Neural progenitor cell (in vitro differentiated cells): ENCODE measurements at regions not wholly inside any gene's neighbourhood (a gene's known extent, or its start where the extent isn't known, plus 50 kb on each side); places are given as distances from the start of the nearest gene placed in this dataset.

ENCODE experiments used
- EZH2 ChIP-seq: fragments of 200-600 bp; sonication (generic); IDR thresholded peaks from 2 replicates; pipeline ENCODE4 v1.6.1; 2017; ENCODE audit warnings: antibody characterized with exemption, mild to moderate bottlenecking, moderate library complexity
- EZH2phosphoT487 ChIP-seq: fragments of 200-600 bp; sonication (generic); IDR thresholded peaks from 2 replicates; pipeline ENCODE4 v1.6.1; 2017; ENCODE audit warnings: antibody characterized with exemption
- TF ChIP-seq, protein P1 (sequence below): fragments of 200-600 bp; sonication (generic); IDR thresholded peaks from 2 replicates; pipeline ENCODE4 v1.5.1; 2017; ENCODE audit warnings: antibody characterized with exemption, mild to moderate bottlenecking

DNA sequence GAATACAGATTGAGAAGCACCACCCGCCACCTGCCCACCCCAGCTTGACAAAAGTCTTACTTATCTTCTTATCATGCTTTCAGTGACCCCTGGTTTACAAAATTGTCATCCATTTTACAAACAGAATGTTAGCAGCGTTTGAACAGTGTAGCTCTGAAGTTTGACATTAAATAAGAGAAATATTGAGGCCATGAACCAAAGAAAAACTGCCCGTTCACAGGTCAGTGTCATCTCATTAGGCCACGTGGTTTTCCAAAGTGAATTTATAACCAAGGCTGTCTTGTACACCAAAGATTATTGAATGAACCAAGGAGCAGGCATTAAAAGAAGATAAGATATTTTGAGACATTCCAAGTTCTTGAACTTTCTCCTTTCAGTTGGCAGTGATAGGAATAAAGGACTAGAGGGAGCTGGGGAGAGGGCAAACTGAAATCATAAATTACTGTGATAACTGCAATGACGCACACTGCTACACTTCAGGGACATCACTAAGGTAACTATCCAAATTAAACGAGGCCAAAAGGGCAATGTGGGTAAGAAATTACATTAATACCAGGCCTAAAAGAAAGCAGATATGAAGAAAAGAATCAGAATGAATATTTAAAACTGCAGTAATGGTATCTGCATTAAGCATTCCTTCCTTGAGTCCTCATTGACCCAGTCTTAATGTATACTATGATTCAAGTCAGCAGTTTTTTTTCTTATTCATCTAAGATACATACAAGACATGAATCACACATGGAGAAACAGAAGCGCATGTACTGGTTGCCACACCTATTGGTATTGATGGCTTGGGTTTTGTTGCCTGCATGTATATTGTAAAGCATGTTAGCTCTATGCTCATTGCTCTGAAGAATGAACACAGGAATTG is 159.8 kb upstream of the ARG1 start:
- TF ChIP-seq, protein P1, sequence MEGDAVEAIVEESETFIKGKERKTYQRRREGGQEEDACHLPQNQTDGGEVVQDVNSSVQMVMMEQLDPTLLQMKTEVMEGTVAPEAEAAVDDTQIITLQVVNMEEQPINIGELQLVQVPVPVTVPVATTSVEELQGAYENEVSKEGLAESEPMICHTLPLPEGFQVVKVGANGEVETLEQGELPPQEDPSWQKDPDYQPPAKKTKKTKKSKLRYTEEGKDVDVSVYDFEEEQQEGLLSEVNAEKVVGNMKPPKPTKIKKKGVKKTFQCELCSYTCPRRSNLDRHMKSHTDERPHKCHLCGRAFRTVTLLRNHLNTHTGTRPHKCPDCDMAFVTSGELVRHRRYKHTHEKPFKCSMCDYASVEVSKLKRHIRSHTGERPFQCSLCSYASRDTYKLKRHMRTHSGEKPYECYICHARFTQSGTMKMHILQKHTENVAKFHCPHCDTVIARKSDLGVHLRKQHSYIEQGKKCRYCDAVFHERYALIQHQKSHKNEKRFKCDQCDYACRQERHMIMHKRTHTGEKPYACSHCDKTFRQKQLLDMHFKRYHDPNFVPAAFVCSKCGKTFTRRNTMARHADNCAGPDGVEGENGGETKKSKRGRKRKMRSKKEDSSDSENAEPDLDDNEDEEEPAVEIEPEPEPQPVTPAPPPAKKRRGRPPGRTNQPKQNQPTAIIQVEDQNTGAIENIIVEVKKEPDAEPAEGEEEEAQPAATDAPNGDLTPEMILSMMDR = no peak
- TF ChIP-seq EZH2 = no peak
- no peak for TF ChIP-seq EZH2phosphoT487
